CD4-positive, alpha-beta T cell treated with Interleukin-15 for 1 hour (primary cell): ENCODE measurements at regions not wholly inside any gene's neighbourhood (a gene's known extent, or its start where the extent isn't known, plus 50 kb on each side); places are given as distances from the start of the nearest gene placed in this dataset.
A peak's percentile ranks its signal among the peaks of the same experiment; 100 is the strongest.

Experiments
- DNase-seq: peaks from one replicate; pipeline ENCODE4 v3.0.0-alpha.2; 2020

DNA sequence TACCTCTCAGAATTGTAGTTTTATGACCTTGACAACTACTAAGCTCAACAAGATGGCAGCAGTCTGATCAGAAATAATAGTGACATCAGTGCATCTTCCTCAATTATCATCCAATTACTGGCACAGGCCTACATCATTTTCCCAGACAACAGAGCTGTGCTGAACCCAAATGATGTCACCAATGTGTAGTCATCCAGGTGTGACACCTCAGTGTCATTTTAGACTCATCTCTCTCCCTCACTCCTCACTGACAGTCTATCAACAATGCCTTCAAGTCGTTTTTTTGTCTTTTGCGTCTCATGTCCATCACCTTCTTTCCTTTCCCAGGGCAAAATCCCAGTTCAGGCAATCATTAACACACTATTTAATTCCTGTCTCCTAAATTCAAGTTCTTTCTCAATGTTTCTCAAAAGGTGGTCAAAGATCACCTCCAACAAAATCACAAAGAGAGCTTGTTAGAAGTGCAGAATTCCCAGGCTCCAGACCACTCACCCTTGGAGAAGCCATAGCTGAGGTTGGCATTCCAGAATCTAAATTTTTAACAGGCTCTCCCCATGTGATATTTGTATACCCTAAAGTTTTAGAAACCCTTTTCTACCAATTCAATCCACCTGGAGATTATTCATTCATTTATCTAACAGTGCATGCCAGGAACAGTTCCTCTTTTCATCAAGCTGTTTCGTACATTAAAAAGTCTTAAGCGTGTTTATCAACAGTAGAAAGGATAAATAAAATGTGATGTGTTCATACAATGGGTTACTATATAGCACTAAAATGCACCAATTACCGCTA lies 125.3 kb upstream of the KLF7 start:
- no peak for DNase-seq

DNA sequence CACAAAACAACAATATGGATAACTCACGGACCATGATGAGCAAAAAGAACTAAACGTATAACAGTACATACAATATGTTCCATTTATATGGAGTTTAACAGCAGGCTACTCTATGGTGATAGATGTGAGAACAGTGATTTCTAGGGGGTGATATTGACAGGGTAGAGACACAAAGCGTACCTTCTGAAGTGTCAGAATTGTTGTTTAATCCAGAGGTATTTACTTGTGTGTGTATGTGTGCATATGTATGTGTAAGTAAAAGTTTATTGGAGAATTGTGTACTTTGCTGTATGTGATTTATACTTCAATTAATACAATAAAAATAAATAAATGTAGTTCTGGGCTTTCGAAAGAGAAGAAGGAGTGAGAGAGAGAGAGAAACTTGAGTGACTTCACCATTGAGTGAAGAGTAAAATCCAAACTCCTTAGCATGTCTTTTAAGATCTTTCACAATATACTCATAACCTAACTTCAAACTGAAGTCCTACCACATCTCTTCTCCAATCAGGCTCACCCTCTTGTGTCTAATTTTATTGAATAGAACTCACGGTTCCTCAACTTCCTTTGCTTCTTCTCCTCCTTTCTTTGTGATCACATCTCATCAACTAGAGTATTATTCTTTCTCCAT lies 126.0 kb upstream of the KLF7 start:
- DNase-seq = no peak

DNA sequence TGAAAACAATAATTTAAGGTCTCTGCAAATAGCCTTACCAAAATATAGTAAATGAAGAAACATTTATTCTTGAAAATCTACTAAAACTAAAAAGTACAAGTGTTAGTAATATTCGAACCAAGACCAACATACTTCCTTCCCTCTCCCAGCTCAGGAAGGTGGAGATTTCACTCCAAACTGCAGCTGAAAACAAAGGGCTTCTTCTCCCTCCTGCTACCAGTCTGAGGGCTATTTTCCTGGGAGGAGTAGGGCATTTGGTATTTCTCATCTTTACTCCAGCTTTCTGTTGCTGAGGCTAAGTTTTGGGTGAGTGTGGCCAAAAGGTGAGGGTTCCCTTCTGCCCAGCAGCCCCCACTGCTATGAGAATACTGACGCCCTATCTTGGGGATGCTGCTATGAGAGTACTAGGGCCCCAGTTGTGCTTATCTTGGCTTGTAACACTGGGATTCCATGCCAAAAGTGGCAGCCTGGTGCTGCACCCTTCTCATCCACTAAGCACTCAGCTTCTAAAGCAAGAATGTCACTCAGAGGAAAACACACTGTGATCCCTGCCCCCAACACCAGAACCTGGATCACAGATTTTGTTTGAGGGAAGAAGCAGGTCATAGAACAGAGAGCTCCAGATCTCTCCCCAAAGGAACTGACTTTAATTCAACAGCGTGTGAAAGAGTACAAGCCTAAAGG lies 130.7 kb upstream of the KLF7 start:
- no peak for DNase-seq

DNA sequence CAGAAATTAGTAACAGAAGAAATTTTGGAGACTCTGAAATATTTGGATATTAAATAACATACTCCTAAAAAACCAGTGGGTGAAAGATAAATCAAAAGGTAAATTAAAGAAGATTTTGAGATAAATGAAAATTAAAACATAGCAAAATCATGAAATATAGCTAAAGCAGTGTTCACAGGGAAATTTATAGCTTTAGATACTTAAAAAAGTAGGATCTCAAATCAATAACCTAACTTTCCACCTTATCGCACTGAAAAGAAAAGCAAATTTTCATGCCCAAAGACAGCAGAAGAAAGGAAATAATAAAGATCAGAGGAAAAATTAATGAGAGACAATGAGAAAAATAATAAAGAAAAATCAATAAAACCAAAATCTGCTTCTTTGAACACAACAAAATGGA lies 135.1 kb upstream of the KLF7 start:
- DNase-seq = no peak

DNA sequence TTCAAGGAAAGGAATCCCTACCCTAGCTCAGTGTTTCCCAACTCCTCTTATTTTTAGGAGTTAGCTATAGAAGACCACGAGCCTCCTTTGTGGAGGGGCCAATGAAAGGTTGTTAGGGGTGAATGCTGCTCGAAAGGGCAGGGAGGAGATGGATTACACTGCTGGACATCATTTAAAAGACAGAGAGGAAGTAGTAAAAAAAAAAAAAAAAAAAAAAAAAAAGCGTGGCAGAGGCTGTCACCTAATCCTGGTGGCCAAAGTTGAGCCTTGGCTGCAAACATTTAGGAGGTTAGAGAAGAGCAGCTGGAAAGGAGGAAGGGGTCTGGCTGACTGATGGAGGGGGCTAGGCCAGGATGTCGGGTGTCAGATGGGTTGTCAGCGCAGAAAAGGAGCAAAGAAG lies 139.0 kb upstream of the KLF7 start:
- DNase-seq = no peak

DNA sequence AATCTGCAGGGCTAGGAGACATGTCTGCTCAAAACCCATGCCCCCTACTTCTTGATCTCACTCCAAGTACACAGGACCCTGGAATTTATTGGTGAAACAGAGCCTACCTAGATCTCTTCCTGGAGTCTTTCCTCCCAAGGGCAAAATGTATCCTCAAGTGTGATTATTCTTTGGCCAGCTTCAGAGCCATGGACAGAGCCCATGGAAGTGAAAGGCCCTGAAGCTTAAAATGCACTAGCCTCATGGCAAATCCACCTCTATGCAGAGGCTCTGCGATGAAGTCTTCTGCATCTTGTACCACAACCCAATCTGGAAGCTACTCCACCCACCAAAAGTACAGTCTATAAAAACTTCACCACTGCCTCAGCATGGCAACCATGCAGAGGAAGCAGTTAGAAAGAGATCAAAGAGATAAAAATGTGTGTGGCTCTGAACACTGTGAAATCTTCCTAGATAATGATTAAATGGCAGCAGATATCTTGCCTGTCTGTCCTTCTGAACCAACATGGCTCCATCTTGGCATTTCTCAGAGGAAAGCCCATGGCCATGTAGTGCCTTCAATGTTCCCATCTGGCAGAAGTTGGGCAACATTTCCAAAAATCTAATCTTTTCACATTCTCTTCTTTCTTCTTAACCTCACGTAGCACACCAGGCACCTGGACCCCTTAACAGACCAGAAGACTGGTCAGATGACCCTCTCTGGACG lies 142.9 kb upstream of the KLF7 start:
- no peak for DNase-seq

DNA sequence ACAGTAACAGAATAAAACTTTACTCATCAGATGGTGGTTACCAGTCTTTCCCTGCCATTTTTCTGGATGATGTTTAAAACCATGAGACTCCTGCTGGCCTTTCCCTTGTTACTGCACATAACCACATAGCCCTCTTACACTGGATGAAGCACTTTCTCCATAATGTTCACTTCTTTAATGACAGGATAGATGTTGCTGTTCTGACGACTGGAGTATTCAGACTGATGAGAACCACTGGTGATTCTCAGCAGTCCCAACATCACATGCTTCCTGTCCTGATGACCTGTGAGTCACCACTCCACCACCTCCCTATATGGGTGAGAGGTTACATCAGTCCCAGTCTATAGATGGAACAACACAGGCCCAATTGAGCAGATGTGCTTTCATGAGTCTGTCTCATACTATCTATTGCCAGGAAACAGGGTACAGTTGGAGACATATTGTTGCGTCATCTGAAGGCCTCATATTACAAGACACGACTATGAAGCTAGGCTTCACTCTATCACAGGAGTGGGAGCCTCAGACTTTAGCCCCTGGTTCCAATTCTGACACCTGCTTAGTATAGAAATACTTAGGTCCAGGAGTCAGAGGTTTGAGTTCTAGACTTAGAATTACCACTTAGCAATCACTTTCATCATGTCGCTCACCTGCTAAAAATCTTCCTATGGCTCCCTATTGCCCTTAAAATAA lies 145.7 kb upstream of the KLF7 start:
- peak; percentile 76 for DNase-seq

DNA sequence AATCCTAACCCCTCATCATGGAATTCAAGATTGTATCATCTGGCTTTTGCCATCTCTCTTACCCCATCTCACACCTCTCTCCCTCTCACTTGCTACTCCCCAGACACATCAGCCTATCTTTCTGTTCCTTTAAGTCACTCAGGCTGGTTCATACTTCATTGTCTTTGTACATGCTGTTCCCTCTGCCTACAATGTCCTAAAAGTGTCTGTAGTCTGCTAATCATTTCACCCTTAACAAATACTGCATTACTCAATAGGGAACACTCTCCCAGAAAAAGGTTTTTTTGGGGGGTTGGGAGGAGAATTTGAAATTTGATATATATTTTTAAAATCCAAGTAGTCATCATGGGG lies 146.2 kb upstream of the KLF7 start:
- no peak for DNase-seq

DNA sequence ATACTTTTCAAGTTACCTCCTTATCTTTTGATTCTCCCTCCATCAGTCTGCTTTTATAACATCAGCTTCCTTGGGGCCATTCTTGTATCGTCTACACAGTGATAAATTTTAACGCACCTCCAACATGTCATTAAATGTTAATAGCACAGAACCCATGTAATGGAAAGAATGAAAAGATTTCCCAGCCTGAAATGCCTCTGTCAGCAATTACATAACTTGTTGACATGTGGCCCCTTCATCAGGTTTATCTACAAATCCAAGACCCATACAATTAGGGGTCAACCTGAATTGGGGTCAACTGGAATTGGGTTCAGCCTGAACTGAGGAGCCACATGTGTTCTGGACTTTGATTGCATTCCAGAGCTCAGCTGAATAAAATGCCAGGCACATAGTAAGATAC lies 148.2 kb upstream of the KLF7 start:
- DNase-seq = no peak

DNA sequence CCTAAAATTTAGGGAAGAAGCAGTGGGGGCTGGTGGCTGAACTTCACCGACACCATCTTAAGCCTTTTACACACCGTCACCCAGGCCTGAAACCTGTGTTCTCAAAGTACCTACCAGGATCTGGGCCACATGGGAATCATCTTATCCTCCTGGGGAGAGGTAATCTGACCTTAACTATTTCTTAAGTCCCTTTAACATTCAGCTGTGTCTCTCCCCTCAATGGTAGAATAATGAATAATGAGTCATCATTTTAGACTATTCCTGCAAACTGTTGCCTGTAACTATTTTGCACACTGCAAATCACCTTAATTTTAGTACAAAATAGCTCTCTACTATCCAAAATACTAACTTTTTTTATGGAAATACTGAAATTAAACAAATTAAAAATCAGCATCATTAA lies 149.4 kb upstream of the KLF7 start:
- no peak for DNase-seq

DNA sequence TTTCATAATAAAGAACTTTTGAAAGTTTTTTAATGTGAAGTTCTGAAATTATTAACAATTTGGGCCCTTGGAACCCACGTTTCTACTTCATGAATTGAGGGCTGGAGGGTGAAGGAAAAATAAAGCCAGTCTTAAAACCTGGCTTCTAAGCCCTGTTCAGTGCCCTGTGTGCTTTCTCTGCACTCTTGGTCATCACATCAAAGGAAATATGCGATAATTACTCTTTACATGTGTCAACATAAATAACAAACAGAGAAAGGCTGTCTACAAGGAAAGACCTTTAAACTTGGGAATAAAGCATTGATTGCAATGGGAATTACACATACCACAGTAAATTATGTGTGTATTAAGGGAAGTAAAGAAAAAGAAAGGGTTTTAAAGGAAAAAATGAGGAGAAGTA lies 150.7 kb upstream of the KLF7 start:
- DNase-seq = no peak

DNA sequence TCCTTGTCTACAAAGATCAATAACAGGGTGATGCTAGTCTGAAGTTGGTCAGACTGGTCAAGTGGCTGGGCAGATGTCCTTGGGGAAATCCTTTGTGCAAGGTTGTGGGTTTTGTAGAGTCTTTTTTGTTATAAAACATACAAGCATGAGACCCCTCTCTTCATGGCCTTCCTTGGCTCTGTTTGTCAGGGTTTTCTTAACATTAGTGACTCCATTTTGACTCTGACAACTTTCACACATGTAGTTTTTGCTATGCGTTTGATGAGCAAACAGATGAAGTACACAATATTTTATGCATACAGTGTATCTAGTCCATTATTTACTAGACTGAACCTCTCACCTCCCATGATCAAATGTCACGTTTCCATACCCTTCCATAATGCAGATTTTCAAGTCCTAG lies 151.2 kb upstream of the KLF7 start:
- no peak for DNase-seq

DNA sequence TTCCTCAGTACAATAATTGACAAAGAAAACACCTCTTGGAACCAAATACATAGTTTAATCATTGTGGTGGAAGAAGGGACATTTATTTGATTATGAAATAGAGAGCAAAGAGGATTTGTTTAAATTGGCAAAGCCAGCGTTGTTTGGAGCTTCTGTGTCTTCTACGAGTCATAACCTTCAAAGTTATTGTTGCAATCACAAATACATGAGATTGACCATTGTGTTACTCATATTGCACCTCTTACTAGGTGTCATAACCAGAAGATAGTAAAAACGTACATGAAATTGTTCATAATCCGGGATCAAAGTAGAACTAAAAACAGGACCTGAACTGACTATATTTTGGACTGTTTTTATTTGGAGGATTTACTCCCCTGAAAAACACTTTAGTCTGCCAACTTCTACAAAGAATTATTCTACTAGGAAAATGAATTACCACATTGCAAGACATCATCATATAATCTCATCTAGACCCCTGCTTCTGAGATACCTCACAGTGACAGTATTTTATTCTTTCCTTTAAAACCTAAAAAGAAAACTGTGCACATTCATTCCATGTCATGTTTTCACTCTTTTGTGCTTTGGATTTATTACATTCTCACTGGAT lies 151.7 kb upstream of the KLF7 start:
- DNase-seq = no peak

DNA sequence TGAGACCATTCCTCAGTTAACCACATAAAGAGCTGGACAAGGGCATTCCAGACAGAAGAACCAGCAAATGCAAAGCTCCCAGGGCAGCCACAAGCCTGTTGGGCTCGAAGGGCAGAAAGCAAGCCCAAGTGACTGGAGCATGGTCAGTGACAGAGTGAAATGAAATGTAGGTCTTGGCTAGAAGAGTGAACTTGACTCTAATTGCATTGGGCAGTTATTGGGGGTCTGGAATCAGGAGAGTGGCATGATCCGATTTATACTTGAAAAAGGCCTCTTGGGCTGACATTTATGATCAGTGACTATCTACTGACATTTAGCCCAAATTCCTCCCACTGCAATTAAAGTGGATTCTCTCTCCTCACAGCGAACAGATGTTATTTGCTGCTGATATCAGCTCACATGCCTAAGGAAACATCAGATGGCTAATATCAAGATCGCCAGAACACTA lies 152.5 kb upstream of the KLF7 start:
- no peak for DNase-seq

DNA sequence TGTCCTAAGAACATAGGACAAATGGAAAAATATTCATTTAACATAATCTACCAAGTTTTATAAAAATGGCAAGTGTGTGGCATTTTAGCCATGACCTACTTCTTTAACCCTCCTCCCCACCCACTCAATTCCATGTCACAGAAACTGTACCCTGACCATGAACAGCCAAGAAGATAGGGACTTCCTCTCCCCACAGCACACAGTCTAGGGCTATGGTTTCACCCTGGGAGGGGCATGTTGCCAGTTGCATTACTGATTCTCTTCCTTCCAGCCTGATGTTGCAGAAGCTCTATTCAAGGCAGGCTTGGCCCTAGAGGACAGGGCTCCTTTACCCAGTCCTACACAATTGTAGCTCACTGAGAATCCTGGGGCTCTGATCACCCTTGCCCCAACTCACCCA lies 153.6 kb upstream of the KLF7 start:
- DNase-seq = no peak

DNA sequence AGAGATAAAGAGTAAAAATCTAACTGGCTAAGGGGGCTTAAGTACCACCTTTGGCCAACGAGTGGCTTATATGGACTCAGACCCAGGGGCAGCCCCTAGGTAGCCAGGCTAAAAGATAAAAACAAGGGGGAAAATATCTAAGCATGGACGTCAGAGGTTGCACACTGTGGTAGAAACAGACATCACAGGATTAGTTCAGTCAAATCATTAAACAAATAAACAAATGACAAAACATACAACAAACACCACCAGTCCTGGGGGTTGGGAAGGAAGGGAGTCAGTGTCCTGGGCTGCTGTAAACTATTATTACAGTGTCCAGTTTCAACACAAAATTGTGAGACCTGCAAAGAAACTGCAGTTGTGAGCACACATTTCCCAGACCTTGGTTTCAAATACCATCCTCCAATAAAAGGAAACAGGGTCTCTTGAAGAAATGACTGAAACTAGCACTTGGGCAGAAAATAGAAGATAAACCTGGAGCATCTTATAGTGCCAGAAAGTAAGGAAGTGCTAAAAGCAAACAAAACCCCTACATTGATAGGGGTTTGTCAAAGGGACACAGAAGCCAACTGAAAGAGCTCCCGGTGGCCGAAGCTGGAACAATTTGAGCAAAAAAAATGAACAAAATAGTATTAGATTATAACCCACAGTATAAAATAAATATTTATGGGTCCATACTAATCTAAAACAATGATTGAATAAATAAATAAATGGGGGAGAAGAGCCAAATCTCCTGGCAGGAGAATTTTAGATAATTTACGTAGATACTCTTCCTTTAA lies 154.8 kb upstream of the KLF7 start:
- no peak for DNase-seq

DNA sequence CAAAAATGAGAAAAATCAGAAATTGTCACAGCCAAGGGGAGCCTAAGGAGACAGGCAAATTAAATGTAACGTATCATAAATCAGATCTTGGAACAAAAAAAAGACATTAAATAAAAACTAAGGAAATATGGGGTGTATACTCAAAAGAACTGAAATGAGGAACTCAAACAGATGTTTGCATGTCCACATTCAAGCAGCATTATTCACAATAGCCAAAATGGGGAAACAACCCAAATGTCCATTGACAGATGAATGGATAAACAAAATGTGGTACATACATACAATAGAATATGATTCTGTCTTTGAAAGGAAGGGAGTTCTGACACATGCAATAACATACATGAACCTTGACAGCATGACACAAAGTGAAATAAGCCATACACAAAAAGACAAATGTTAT lies 155.8 kb upstream of the KLF7 start:
- DNase-seq = no peak

DNA sequence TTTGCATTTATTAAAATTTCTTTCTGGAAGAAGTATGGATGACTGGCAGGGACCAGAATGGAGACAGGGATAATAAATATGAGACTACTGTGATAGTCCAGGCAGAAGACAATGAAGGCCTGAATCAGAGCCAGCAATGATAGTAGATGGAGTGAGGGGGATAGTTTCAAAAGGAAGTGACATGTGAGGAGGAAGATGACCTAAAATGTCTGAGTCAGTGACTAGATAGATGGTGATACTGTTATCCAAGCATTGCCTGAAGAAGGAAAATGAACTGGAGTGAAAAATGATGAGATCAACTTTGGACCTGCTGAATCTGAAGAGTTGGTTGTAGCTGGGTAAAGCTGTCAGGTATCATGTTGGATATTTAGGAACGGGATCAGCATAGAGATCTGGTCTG lies 158.3 kb upstream of the KLF7 start:
- DNase-seq = no peak

DNA sequence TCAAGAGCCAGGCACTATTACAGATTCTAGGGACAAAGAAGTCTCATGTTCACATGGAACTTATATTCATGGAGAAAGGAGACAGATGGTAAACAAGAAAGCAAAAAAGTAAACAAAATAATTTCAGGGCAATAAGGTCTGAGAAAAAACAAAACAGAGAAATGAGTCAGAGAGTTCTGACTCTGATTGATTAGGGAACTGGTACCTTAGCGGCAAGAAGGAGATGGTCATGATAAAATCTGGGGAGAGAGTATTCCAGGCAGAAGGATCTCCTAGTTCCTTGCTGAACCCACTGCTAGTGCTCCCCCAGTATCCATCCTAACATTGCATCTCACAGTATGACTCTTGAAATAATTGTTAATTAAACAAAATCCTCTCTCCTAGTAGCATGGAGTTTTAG lies 161.8 kb upstream of the KLF7 start:
- DNase-seq = no peak

DNA sequence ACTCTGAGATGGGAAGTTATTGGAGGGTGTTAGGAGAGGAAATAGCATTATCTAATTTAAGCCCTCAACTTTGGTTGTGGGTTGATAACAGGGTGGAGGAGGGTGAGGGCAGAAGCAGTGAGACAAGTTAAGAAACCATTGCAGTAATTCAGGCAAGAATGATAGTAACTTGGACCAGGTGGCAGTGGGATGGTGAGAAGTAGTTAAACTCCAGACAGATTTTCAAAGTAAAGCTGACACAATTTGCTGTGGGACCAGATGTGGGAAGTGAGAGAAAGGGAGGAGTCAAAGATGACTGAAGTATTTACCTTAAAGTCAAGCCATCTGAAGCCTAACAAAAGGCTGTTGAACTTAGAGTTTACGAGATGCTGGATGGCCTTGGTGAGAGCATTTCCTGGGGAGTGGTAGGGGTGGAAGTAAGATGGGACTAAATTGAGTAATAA lies 163.2 kb upstream of the KLF7 start:
- DNase-seq = no peak

DNA sequence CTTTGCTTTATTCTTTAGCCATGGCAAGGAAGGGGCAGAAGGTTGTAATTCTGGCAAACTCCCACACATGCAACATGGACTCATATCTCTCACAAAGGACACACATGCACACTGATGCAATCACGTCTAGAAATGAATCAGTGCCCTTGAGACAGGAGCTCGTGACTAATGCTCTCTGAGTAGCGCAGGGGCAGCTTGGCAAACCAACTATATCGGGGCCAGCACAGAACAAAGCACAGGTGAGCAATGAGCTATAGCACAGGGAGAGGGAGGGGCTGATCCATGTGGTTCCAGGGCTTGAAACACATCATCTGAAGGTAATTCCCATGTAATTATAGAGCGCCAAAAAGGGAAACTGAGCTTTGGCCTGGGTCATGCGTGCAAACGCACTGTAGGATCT lies 165.2 kb upstream of the KLF7 start:
- DNase-seq = no peak

DNA sequence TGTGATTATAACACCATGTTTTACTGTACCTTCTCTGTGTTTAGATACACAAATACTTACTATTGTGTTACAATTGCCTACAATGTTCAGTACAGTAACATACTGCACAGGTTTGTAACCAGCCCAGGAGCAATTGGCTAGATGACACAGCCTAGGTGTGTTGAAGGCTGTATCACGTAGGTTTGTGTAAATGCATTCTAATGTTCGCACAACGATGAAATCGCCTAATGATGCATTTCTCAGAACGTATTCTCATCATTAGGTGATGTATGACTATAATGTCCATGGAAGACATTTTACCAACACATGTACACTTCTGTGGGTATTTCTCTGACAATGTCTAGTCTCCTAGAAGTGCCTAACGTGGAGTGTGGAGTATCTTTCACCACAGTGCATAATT lies 165.9 kb upstream of the KLF7 start:
- no peak for DNase-seq
